K562 (cell line): ENCODE measurements at regions not wholly inside any gene's neighbourhood (a gene's known extent, or its start where the extent isn't known, plus 50 kb on each side); places are given as distances from the start of the nearest gene placed in this dataset.
"Not testable (repeated sequence)": the region's sequence is repeated elsewhere in the genome, so short reads cannot be mapped to it uniquely, and the experiment has no call there.

Experiments used
- ATAC-seq: fragments of 200-7000 bp; cut with Tn5 transposase; 3 replicates; pipeline ENCODE4 v1.9.1; 2020; ENCODE audit warnings: moderate library complexity
- BruUV-seq: library from RNA; stranded (reverse); fragments of 400-500 nt; replicated peaks from 2 replicates; lab custom pipeline; 2021; lab: Mats Ljungman, UMichigan
- CTCF ChIA-PET: fragments of 300-600 bp; formaldehyde crosslinking; extraction: SDS; loops from one replicate; lab custom pipeline; 2021; ENCODE audit warnings: low intra/inter-chr PET ratio; lab: Yijun Ruan, JAX
- POLR2A ChIA-PET: fragments of 300-600, 350-650 bp; sonication (Branson Sonifier 250); formaldehyde crosslinking; extraction: SDS; loops from one replicate; lab custom pipeline; 2021; ENCODE audit warnings: antibody characterized with exemption, inconsistent platforms; lab: Yijun Ruan, JAX
- DNase-seq, 4 experiments: peaks; one replicate each; pipeline versions ENCODE4 v3.0.0 to v3.0.0-alpha.2; 2011 to 2018; ENCODE audit warnings: low spot score in 3 of 4, mixed read lengths in 3 of 4; ENCODE audit errors: extremely low read depth in 1 of 4
- FAIRE-seq: peaks from 2 replicates; lab custom pipeline; 2011; peaks lifted over from hg19 to GRCh38; lab: Jason Lieb, UNC
- H2AFZ ChIP-seq: 2 replicates; pipeline ENCODE4 v1.6.0; 2011; ENCODE audit warnings: low read depth, low read length, control low read depth, inconsistent platforms
- H3K27ac ChIP-seq: fragments of 200-600 bp; 3 replicates; pipeline ENCODE4 v1.8.0; 2011; ENCODE audit warnings: low read depth, mild to moderate bottlenecking, control low read depth, inconsistent platforms, low read length, moderate library complexity, mixed read lengths; ENCODE audit errors: extremely low read depth
- H3K27me3 ChIP-seq, 2 experiments: fragments of 300-600 bp in 1 of 2; 2 replicates in 1 of 2; 3 replicates in 1 of 2; pipeline versions ENCODE4 v1.6.0 to v1.8.0; 2011; ENCODE audit warnings: inconsistent platforms in 2 of 2, low read length in 2 of 2, mild to moderate bottlenecking in 1 of 2, mixed read lengths in 1 of 2, moderate library complexity in 1 of 2; ENCODE audit not compliant: control insufficient read depth in 2 of 2, insufficient read depth in 2 of 2
- H3K36me3 ChIP-seq: fragments of 300-600 bp; 3 replicates; pipeline ENCODE4 v1.8.0; 2011; ENCODE audit warnings: mild to moderate bottlenecking, low read length, inconsistent platforms; ENCODE audit not compliant: control insufficient read depth, insufficient read depth
- H3K4me1 ChIP-seq, 2 experiments: fragments of 200-600 bp in 1 of 2; replicated peaks in 1 of 2; 2 replicates in 1 of 2; 3 replicates in 1 of 2; pipeline versions ENCODE4 v1.5.1 to v1.8.0; 2011; ENCODE audit warnings: inconsistent platforms in 2 of 2, low read length in 2 of 2, mild to moderate bottlenecking in 1 of 2, mixed read lengths in 1 of 2, moderate library complexity in 1 of 2; ENCODE audit not compliant: control insufficient read depth in 2 of 2, insufficient read depth in 2 of 2
- H3K4me2 ChIP-seq: 2 replicates; pipeline ENCODE4 v1.6.1; 2011; ENCODE audit warnings: low read length, control low read depth, inconsistent platforms, mixed read lengths; ENCODE audit not compliant: insufficient read depth
- H3K4me3 ChIP-seq: fragments of 200-600 bp; sonication (generic), shearing (Covaris generic); 2 replicates; pipeline ENCODE4 v1.5.1; 2016; ENCODE audit warnings: control low read depth, inconsistent platforms
- H3K79me2 ChIP-seq: fragments of 200-600 bp; 3 replicates; pipeline ENCODE4 v1.8.0; 2011; ENCODE audit warnings: low read length, inconsistent platforms; ENCODE audit not compliant: control insufficient read depth, insufficient read depth
- H3K9ac ChIP-seq, 2 experiments: 2 replicates each; pipeline versions ENCODE4 v1.6.0 to v1.6.1; 2011; ENCODE audit warnings: low read depth in 2 of 2, low read length in 2 of 2, control low read depth in 1 of 2, inconsistent platforms in 1 of 2, mild to moderate bottlenecking in 1 of 2, mixed read lengths in 1 of 2; ENCODE audit not compliant: insufficient read depth in 1 of 2
- H3K9me1 ChIP-seq: one replicate; pipeline ENCODE4 v1.6.0; 2011; ENCODE audit warnings: inconsistent platforms, mild to moderate bottlenecking, low read length, moderate library complexity; ENCODE audit not compliant: control insufficient read depth, insufficient read depth
- H3K9me3 ChIP-seq: replicated peaks from 2 replicates; pipeline ENCODE4 v1.5.1; 2011; ENCODE audit warnings: low read depth, low read length, inconsistent platforms; ENCODE audit not compliant: control insufficient read depth, insufficient read depth
- H4K20me1 ChIP-seq: replicated peaks from 2 replicates; pipeline ENCODE4 v1.6.1; 2011; ENCODE audit warnings: low read length, inconsistent platforms, mixed read lengths; ENCODE audit not compliant: control insufficient read depth, insufficient read depth
- MAX ChIP-seq: sonication (generic); formaldehyde crosslinking; IDR thresholded peaks from 2 replicates; pipeline ENCODE4 v1.9.0; 2022; ENCODE audit warnings: mild to moderate bottlenecking, missing genetic modification reagents
- RNF219 ChIP-seq: fragments of 250-450 bp; sonication (Bioruptor Pico); IDR thresholded peaks from 2 replicates; pipeline ENCODE4 v1.5.0; 2022; ENCODE audit warnings: mild to moderate bottlenecking
- SPI1 ChIP-seq: IDR thresholded peaks from 2 replicates; pipeline ENCODE4 v1.6.1; 2011; ENCODE audit warnings: low read depth, low read length, control low read depth, borderline replicate concordance
- STAT5B ChIP-seq: fragments of 250-450 bp; sonication (Bioruptor Pico); IDR thresholded peaks from 2 replicates; pipeline ENCODE4 v1.8.0; 2021; ENCODE audit warnings: mild to moderate bottlenecking, inconsistent platforms
- THRAP3 ChIP-seq: fragments of 450-650 bp; IDR thresholded peaks from 2 replicates; pipeline ENCODE4 v1.6.1; 2016; ENCODE audit warnings: mild to moderate bottlenecking, inconsistent platforms, borderline replicate concordance
- ZFP30 ChIP-seq: fragments of 250-450 bp; sonication (Bioruptor Pico); IDR thresholded peaks from 2 replicates; pipeline ENCODE4 v1.8.0; 2022; ENCODE audit warnings: moderate library complexity, mild to moderate bottlenecking, inconsistent platforms, borderline replicate concordance
- WGBS: fragments of 100-300 bp; shearing (Covaris generic); methylation state at CpG from one replicate; pipeline ENCODE4 v1.1.6; 2016; ENCODE audit warnings: low coverage, mixed read lengths; ENCODE audit not compliant: insufficient coverage; ENCODE audit errors: missing lambda C conversion rate; 5-methylcytosine and 5-hydroxymethylcytosine counted together
- in situ Hi-C: fragments of 300-500 bp; cut with MboI; formaldehyde crosslinking; loops from 4 replicates; pipeline ENCODE4 v1.15.0; 2018; ENCODE audit warnings: inconsistent platforms, mixed read lengths
- intact Hi-C: fragments of 100-400 bp; cut with micrococcal nuclease; formaldehyde crosslinking; loops from 2 replicates; pipeline ENCODE4 v1.14.2; 2022
- TF ChIP-seq, protein P1 (sequence below), 2 experiments: IDR thresholded peaks; 2 replicates each; pipeline ENCODE4 v1.6.1; 2011; ENCODE audit warnings: borderline replicate concordance in 1 of 2, control low read depth in 1 of 2, low read depth in 1 of 2, low read length in 1 of 2, mild to moderate bottlenecking in 1 of 2, mixed read lengths in 1 of 2, moderate library complexity in 1 of 2; ENCODE audit not compliant: insufficient read depth in 1 of 2, insufficient read length in 1 of 2, poor library complexity in 1 of 2, severe bottlenecking in 1 of 2; ENCODE audit errors: extremely low read depth in 1 of 2
- TF ChIP-seq, protein P2 (sequence below): fragments of 450-650 bp; conservative IDR thresholded peaks from 2 replicates; pipeline ENCODE4 v1.6.1; 2016; ENCODE audit warnings: missing genetic modification characterization, low read depth, mild to moderate bottlenecking, control low read depth, missing compliant biosample characterization

DNA sequence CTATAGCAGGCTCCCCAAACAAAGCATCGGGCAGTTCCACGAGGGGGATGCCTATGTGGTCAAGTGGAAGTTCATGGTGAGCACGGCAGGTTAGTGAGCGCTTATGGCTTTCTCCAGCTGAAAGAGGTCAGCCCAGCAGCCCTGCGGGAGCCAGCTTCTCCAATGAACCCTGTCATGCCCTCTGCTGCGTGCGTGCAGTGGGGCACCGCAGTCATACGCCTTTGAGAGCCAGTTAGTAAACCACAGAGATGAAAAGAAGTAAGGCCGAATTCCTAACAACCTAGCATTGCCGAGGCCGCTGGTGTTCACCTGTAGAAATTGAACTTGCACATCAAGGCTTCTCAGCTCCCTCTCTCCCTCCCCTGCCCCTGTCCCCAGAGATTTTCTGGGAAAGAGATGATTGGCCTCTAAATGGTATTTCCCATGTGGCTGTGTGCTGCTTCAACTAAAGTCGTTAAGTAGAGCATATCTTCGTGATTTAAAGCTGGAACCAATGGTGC lies 75.1 kb upstream of the LYZL2 start:
- H2AFZ ChIP-seq, H3K9me3 ChIP-seq, H3K9ac ChIP-seq, H4K20me1 ChIP-seq, intact Hi-C loops, H3K79me2 ChIP-seq, DNase-seq, H3K9me1 ChIP-seq, H3K4me1 ChIP-seq, FAIRE-seq, BruUV-seq, CTCF ChIA-PET, H3K4me2 ChIP-seq, H3K36me3 ChIP-seq, H3K27ac ChIP-seq, H3K4me3 ChIP-seq, in situ Hi-C loops, ATAC-seq: not testable (repeated sequence)
- H3K27me3 ChIP-seq, result peaks cover 20 to 44% of the 10 kb centered on the region in 2 experiments
- under 1% methylated on average over 13 of the region's 14 CpGs for WGBS
- POLR2A ChIA-PET, result interaction anchor here (0.6 kb wide), 1 partner anchor 12 kb away, joined by 4 read pairs; no protein-coding TSS in a partner anchor

DNA sequence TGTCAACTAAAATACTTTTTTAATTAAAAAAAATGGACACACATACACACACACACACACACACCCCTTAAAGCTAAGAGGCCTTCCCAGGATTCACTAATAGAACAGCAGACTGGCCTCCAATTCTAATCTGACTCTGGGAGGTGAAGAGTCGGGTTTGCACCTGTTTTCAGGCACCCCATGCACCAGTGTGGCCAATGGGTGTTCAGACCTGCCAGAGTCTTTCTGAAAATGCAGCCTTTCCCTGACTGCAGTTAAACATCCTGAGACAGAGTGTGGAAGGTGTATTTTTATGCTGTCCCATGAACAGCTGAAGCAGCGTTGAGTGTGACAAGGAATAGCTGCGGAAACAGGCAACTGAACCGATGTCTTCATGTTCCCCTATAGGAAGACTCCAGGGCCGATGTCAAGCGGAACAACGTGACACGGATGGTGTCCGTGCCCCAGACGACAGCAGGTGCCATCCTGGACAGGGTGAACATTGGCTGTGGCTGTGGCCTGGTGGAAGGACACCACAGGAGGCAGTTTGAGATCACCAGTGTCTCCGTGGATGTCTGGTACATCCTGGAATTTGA lies 74.6 kb upstream of the LYZL2 start:
- Histone ChIP-seq H3K4me1 (no peaks in the 10 kb centered on the region; a peak in 1 of 5 replicates), H3K9ac (no peak overlapping the region), H3K79me2 (no peaks in the 10 kb centered on the region), H3K4me2 (no peak overlapping the region), H3K27me3 (peaks cover 20 to 45% of the 10 kb centered on the region in 2 experiments), H4K20me1 (no peaks in the 10 kb centered on the region), H2AFZ (no peak overlapping the region), H3K9me1 (no peaks in the 10 kb centered on the region), H3K36me3 (no peaks in the 10 kb centered on the region), H3K4me3 (no peak overlapping the region), H3K9me3 (no peaks in the 10 kb centered on the region), H3K27ac (no peak overlapping the region)
- ATAC-seq, result no peak
- in situ Hi-C loops, result no loop called here
- intact Hi-C loops, result no loop called here
- no TSS peak for BruUV-seq
- 0% methylated on average over 10 of the region's 11 CpGs for WGBS
- no peak for FAIRE-seq
- DNase-seq, result no peak
- ChIA-PET CTCF (no interaction called here), POLR2A (interaction anchor here (0.6 kb wide), 1 partner anchor 13 kb away, joined by 4 read pairs; no protein-coding TSS in a partner anchor)
- TF ChIP-seq, protein P1, sequence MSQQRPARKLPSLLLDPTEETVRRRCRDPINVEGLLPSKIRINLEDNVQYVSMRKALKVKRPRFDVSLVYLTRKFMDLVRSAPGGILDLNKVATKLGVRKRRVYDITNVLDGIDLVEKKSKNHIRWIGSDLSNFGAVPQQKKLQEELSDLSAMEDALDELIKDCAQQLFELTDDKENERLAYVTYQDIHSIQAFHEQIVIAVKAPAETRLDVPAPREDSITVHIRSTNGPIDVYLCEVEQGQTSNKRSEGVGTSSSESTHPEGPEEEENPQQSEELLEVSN (IDR thresholded peaks at IDR 0.05; ENCODE audit: borderline replicate concordance in 1 of 2, extremely low read depth in 1 of 2, insufficient read depth in 1 of 2, insufficient read length in 1 of 2, low read depth in 1 of 2, low read length in 1 of 2, poor library complexity in 1 of 2, severe bottlenecking in 1 of 2), result no peak
- no peak for TF ChIP-seq THRAP3
- TF ChIP-seq MAX (CRISPR knock-in tag), result no peak
- TF ChIP-seq ZFP30 (CRISPR knock-in tag), result no peak
- TF ChIP-seq SPI1, result no peak
- TF ChIP-seq, protein P2, sequence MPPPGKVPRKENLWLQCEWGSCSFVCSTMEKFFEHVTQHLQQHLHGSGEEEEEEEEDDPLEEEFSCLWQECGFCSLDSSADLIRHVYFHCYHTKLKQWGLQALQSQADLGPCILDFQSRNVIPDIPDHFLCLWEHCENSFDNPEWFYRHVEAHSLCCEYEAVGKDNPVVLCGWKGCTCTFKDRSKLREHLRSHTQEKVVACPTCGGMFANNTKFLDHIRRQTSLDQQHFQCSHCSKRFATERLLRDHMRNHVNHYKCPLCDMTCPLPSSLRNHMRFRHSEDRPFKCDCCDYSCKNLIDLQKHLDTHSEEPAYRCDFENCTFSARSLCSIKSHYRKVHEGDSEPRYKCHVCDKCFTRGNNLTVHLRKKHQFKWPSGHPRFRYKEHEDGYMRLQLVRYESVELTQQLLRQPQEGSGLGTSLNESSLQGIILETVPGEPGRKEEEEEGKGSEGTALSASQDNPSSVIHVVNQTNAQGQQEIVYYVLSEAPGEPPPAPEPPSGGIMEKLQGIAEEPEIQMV (tag), result no peak
- no peak for TF ChIP-seq RNF219
- TF ChIP-seq STAT5B, result no peak
